SK-N-SH (cell line): ENCODE measurements at regions not wholly inside any gene's neighbourhood (a gene's known extent, or its start where the extent isn't known, plus 50 kb on each side); places are given as distances from the start of the nearest gene placed in this dataset.
A peak's percentile ranks its signal among the peaks of the same experiment; 100 is the strongest.

ENCODE experiments used
- CTCF ChIA-PET: fragments of 300-600, 350-600 bp; formaldehyde crosslinking; extraction: SDS; loops from one replicate; lab custom pipeline; 2021; lab: Yijun Ruan, JAX
- POLR2A ChIA-PET: fragments of 350-600 bp; sonication (Branson Sonifier 250); formaldehyde crosslinking; extraction: SDS; loops from one replicate; lab custom pipeline; 2020; ENCODE audit warnings: antibody characterized with exemption, inconsistent platforms; lab: Yijun Ruan, JAX
- DNase-seq: peaks from one replicate; pipeline ENCODE4 v3.0.0; 2012
- H2AFZ ChIP-seq: fragments of 200-600 bp; sonication (generic); 2 replicates; pipeline ENCODE4 v1.8.1; 2016; ENCODE audit warnings: antibody characterized with exemption, mild to moderate bottlenecking, low read depth
- H3F3A ChIP-seq: fragments of 200-600 bp; sonication (generic); replicated peaks from 2 replicates; pipeline ENCODE3; 2016; ENCODE audit warnings: antibody characterized with exemption, mild to moderate bottlenecking; ENCODE audit not compliant: insufficient read depth
- H3K27ac ChIP-seq, 2 experiments: fragments of 200-500 bp in 1 of 2; fragments of 200-600 bp in 1 of 2; sonication (Bioruptor generic) in 1 of 2; sonication (generic), shearing (Covaris generic) in 1 of 2; 2 replicates each; pipeline versions ENCODE4 v1.5.1 to v1.6.1; 2014 to 2016; ENCODE audit warnings: low read depth in 2 of 2, inconsistent platforms in 1 of 2, low read length in 1 of 2, mild to moderate bottlenecking in 1 of 2, mixed read lengths in 1 of 2
- H3K27me3 ChIP-seq: fragments of 200-600 bp; sonication (generic), shearing (Covaris generic); 2 replicates; pipeline ENCODE4 v1.6.1; 2016; ENCODE audit warnings: mixed run types; ENCODE audit not compliant: insufficient read depth
- H3K36me3 ChIP-seq, 2 experiments: fragments of 200-500 bp in 1 of 2; fragments of 200-600 bp in 1 of 2; sonication (Bioruptor generic) in 1 of 2; sonication (generic) in 1 of 2; replicated peaks in 1 of 2; 2 replicates each; pipeline versions ENCODE3 to v1.5.1; 2014 to 2016; ENCODE audit warnings: low read length in 1 of 2, mild to moderate bottlenecking in 1 of 2; ENCODE audit not compliant: insufficient read depth in 2 of 2, control insufficient read depth in 1 of 2
- H3K4me1 ChIP-seq, 2 experiments: fragments of 200-500 bp in 1 of 2; fragments of 200-600 bp in 1 of 2; sonication (Bioruptor generic) in 1 of 2; sonication (generic), shearing (Covaris generic) in 1 of 2; 2 replicates each; pipeline versions ENCODE4 v1.5.1 to v1.6.1; 2014 to 2016; ENCODE audit warnings: low read depth in 1 of 2, low read length in 1 of 2, mixed run types in 1 of 2; ENCODE audit not compliant: insufficient read depth in 2 of 2, control insufficient read depth in 1 of 2
- H3K4me2 ChIP-seq: fragments of 200-600 bp; sonication (generic), shearing (Covaris generic); 2 replicates; pipeline ENCODE4 v1.6.1; 2017; ENCODE audit warnings: mixed run types
- H3K4me3 ChIP-seq, 2 experiments: fragments of 200-500 bp in 1 of 2; fragments of 200-600 bp in 1 of 2; sonication (Bioruptor generic) in 1 of 2; sonication (generic), shearing (Covaris generic) in 1 of 2; 2 replicates each; pipeline versions ENCODE4 v1.5.1 to v1.8.1; 2014 to 2016; ENCODE audit warnings: low read depth in 2 of 2, inconsistent platforms in 1 of 2, low read length in 1 of 2, mild to moderate bottlenecking in 1 of 2, mixed read lengths in 1 of 2, moderate library complexity in 1 of 2
- H3K79me2 ChIP-seq: fragments of 200-600 bp; sonication (generic); 2 replicates; pipeline ENCODE4 v1.8.1; 2017; ENCODE audit warnings: mild to moderate bottlenecking; ENCODE audit not compliant: insufficient read depth
- H3K9ac ChIP-seq: fragments of 200-600 bp; sonication (generic); 2 replicates; pipeline ENCODE4 v1.6.1; 2017; ENCODE audit warnings: mixed run types
- H3K9me2 ChIP-seq: fragments of 200-600 bp; sonication (generic); 2 replicates; pipeline ENCODE4 v1.6.1; 2017; ENCODE audit warnings: mixed run types
- H3K9me3 ChIP-seq: fragments of 200-600 bp; sonication (generic); 2 replicates; pipeline ENCODE4 v1.6.1; 2017; ENCODE audit warnings: mixed run types, mild to moderate bottlenecking, moderate library complexity
- H4K20me1 ChIP-seq: fragments of 200-600 bp; sonication (generic); 2 replicates; pipeline ENCODE4 v1.6.1; 2017; ENCODE audit warnings: mild to moderate bottlenecking, mixed run types; ENCODE audit not compliant: insufficient read depth
- CHD2 ChIP-seq: fragments of 150-350 bp; IDR thresholded peaks from 2 replicates; pipeline ENCODE4 v1.6.1; 2018; ENCODE audit warnings: low read length; ENCODE audit not compliant: partially characterized antibody
- EZH2phosphoT487 ChIP-seq: fragments of 200-600 bp; sonication (generic); IDR thresholded peaks from 2 replicates; pipeline ENCODE4 v1.6.1; 2017; ENCODE audit warnings: low read depth, mixed run types, mild to moderate bottlenecking, antibody characterized with exemption, moderate library complexity, borderline replicate concordance
- JUND ChIP-seq: IDR thresholded peaks from 2 replicates; pipeline ENCODE4 v1.4.0; 2012
- MEF2A ChIP-seq: IDR thresholded peaks from 2 replicates; pipeline ENCODE4 v1.4.0; 2012; ENCODE audit warnings: low read depth, borderline replicate concordance
- MXI1 ChIP-seq: IDR thresholded peaks from 2 replicates; pipeline ENCODE4 v1.6.1; 2012; ENCODE audit warnings: mild to moderate bottlenecking, low read depth, low read length, improper control_type of control experiment
- NFIC ChIP-seq: IDR thresholded peaks from 2 replicates; pipeline ENCODE4 v1.4.0; 2012; ENCODE audit warnings: borderline replicate concordance
- RAD21 ChIP-seq: IDR thresholded peaks from 2 replicates; pipeline ENCODE4 v1.6.1; 2012; ENCODE audit warnings: mild to moderate bottlenecking, low read length
- REST ChIP-seq: IDR thresholded peaks from 2 replicates; pipeline ENCODE4 v1.6.1; 2012; ENCODE audit warnings: mild to moderate bottlenecking, low read depth, low read length, moderate library complexity
- RFX5 ChIP-seq: IDR thresholded peaks from 2 replicates; pipeline ENCODE4 v1.6.1; 2012; ENCODE audit warnings: mild to moderate bottlenecking, improper control_type of control experiment, low read length
- RXRA ChIP-seq: IDR thresholded peaks from 2 replicates; pipeline ENCODE4 v1.4.0; 2012; ENCODE audit warnings: low read depth, mild to moderate bottlenecking, borderline replicate concordance
- TCF12 ChIP-seq: IDR thresholded peaks from 2 replicates; pipeline ENCODE4 v1.4.0; 2012
- WGBS: methylation state at CpG from one replicate; pipeline ENCODE4 v1.1.6; 2017; ENCODE audit warnings: low lambda C conversion rate; 5-methylcytosine and 5-hydroxymethylcytosine counted together
- TF ChIP-seq, protein P1 (sequence below): fragments of 150-350 bp; IDR thresholded peaks from 2 replicates; pipeline ENCODE4 v1.6.1; 2016; ENCODE audit warnings: mild to moderate bottlenecking, low read depth, low read length
- TF ChIP-seq, protein P2 (sequence below): IDR thresholded peaks from 2 replicates; pipeline ENCODE4 v1.4.0; 2012; ENCODE audit warnings: low read depth, borderline replicate concordance
- TF ChIP-seq, protein P3 (sequence below): fragments of 200-600 bp; sonication (generic); IDR thresholded peaks from 2 replicates; pipeline ENCODE4 v1.6.1; 2017; ENCODE audit warnings: antibody characterized with exemption, mild to moderate bottlenecking, moderate library complexity

GRCh38 chr19:23996549-23996948 lies 81.9 kb downstream of the ZNF726 start:
- H3K4me2 ChIP-seq: no peak overlapping the region
- no peaks in the 10 kb centered on the region for H3K79me2 ChIP-seq
- H3K36me3 ChIP-seq: no peaks in the 10 kb centered on the region
- H3K27ac ChIP-seq: no peak overlapping the region
- H3K9ac ChIP-seq: no peak overlapping the region
- no peak overlapping the region for H2AFZ ChIP-seq
- no peaks in the 10 kb centered on the region for H4K20me1 ChIP-seq
- no peaks in the 10 kb centered on the region for H3K9me2 ChIP-seq
- H3K9me3 ChIP-seq: no peaks in the 10 kb centered on the region
- peak; percentile 57 for DNase-seq
- TF ChIP-seq MXI1 (no peak), JUND (no peak), TCF12 (no peak), RXRA (no peak), RAD21 (peak; percentile 34), EZH2phosphoT487 (no peak), RFX5 (no peak)
- TF ChIP-seq, protein P1, sequence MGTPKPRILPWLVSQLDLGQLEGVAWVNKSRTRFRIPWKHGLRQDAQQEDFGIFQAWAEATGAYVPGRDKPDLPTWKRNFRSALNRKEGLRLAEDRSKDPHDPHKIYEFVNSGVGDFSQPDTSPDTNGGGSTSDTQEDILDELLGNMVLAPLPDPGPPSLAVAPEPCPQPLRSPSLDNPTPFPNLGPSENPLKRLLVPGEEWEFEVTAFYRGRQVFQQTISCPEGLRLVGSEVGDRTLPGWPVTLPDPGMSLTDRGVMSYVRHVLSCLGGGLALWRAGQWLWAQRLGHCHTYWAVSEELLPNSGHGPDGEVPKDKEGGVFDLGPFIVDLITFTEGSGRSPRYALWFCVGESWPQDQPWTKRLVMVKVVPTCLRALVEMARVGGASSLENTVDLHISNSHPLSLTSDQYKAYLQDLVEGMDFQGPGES: no peak
- TF ChIP-seq, protein P2, sequence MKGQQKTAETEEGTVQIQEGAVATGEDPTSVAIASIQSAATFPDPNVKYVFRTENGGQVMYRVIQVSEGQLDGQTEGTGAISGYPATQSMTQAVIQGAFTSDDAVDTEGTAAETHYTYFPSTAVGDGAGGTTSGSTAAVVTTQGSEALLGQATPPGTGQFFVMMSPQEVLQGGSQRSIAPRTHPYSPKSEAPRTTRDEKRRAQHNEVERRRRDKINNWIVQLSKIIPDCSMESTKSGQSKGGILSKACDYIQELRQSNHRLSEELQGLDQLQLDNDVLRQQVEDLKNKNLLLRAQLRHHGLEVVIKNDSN: no peak
- TF ChIP-seq, protein P3, sequence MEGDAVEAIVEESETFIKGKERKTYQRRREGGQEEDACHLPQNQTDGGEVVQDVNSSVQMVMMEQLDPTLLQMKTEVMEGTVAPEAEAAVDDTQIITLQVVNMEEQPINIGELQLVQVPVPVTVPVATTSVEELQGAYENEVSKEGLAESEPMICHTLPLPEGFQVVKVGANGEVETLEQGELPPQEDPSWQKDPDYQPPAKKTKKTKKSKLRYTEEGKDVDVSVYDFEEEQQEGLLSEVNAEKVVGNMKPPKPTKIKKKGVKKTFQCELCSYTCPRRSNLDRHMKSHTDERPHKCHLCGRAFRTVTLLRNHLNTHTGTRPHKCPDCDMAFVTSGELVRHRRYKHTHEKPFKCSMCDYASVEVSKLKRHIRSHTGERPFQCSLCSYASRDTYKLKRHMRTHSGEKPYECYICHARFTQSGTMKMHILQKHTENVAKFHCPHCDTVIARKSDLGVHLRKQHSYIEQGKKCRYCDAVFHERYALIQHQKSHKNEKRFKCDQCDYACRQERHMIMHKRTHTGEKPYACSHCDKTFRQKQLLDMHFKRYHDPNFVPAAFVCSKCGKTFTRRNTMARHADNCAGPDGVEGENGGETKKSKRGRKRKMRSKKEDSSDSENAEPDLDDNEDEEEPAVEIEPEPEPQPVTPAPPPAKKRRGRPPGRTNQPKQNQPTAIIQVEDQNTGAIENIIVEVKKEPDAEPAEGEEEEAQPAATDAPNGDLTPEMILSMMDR: peak; percentile 48
- ChIA-PET POLR2A (no interaction called here), CTCF (no interaction called here)
- 53% methylated on average over 7 of the region's 7 CpGs for WGBS
- H3K27me3 ChIP-seq: no peaks in the 10 kb centered on the region
- H3K4me1 ChIP-seq: no peaks in the 10 kb centered on the region
- H3F3A ChIP-seq: no peaks in the 10 kb centered on the region
- H3K4me3 ChIP-seq: no peak overlapping the region

DNA sequence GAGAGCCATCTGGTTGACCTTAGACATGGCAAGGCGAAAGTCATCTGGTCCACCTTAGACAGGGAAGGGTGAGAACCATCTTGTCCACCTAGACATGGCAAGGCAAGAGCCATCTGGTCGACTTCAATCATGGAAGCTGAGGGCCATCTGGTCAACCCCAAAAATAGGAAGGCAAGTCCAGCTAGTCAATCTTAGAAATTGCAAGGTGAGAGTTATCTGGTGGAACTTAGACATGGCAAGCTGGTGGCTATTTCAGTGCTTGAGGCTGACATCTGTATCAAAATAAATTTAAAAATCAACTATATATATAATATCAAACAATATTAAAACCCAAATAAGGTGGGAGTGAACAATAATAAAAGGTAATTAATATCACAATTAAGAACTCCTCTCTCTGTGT lies 83.9 kb downstream of the ZNF726 start:
- TF ChIP-seq MXI1 (no peak), MEF2A (no peak), NFIC (no peak), CHD2 (no peak), REST (no peak)
- TF ChIP-seq, protein P3: no peak
- no peaks in the 10 kb centered on the region for H4K20me1 ChIP-seq
- no peaks in the 10 kb centered on the region for H3K9me3 ChIP-seq
- no peaks in the 10 kb centered on the region for H3K9me2 ChIP-seq
- no peak overlapping the region for H3K4me2 ChIP-seq
- H3F3A ChIP-seq: no peaks in the 10 kb centered on the region
- H3K36me3 ChIP-seq: no peaks in the 10 kb centered on the region
- H2AFZ ChIP-seq: no peak overlapping the region
- no peaks in the 10 kb centered on the region for H3K79me2 ChIP-seq
- ChIA-PET POLR2A (no interaction called here), CTCF (interaction anchor here (0.7 kb wide), 1 partner anchor 24 kb away, joined by 3 read pairs; no protein-coding TSS in a partner anchor)
- no peak overlapping the region for H3K27ac ChIP-seq
- no peak for DNase-seq
- no peak overlapping the region for H3K9ac ChIP-seq
- H3K27me3 ChIP-seq: no peaks in the 10 kb centered on the region
- H3K4me1 ChIP-seq: no peaks in the 10 kb centered on the region
- H3K4me3 ChIP-seq: no peak overlapping the region
- 13% methylated on average over 2 of the region's 2 CpGs for WGBS
